SK-N-SH treated with all-trans-retinoic acid at 6 μM for 48 hours (cell line): ENCODE measurements at regions not wholly inside any gene's neighbourhood (a gene's known extent, or its start where the extent isn't known, plus 50 kb on each side); places are given as distances from the start of the nearest gene placed in this dataset.

Source experiments
- ATAC-seq: fragments of 200-7000 bp; cut with Tn5 transposase; 3 replicates; pipeline ENCODE4 v1.9.1; 2020; ENCODE audit warnings: mild to moderate bottlenecking, moderate library complexity
- ARNTL ChIP-seq: fragments of 450-650 bp; formaldehyde crosslinking; IDR thresholded peaks from 2 replicates; pipeline ENCODE4 v1.5.0; 2020; ENCODE audit warnings: low read depth, mild to moderate bottlenecking, moderate library complexity, borderline replicate concordance
- BACH2 ChIP-seq: fragments of 250-450 bp; sonication (Bioruptor Pico); IDR thresholded peaks from 2 replicates; pipeline ENCODE4 v1.9.0; 2021; ENCODE audit warnings: mild to moderate bottlenecking, borderline replicate concordance
- CREB5 ChIP-seq: fragments of 250-450 bp; sonication (Bioruptor Pico); IDR thresholded peaks from 2 replicates; pipeline ENCODE4 v1.5.1; 2020; ENCODE audit warnings: low read depth, mild to moderate bottlenecking, moderate library complexity
- CSDC2 ChIP-seq: fragments of 250-450 bp; sonication (Bioruptor Pico); IDR thresholded peaks from 2 replicates; pipeline ENCODE4 v1.5.0; 2020; ENCODE audit warnings: mild to moderate bottlenecking, moderate library complexity
- CSRNP3 ChIP-seq: fragments of 250-450 bp; sonication (Bioruptor Pico); IDR thresholded peaks from 2 replicates; pipeline ENCODE4 v1.5.1; 2021; ENCODE audit warnings: mild to moderate bottlenecking, moderate library complexity
- GLIS3 ChIP-seq: fragments of 250-450 bp; sonication (Bioruptor Pico); IDR thresholded peaks from 2 replicates; pipeline ENCODE4 v1.5.0; 2020; ENCODE audit warnings: mild to moderate bottlenecking, moderate library complexity
- ISL1 ChIP-seq: fragments of 250-450 bp; sonication (Bioruptor Pico); IDR thresholded peaks from 2 replicates; pipeline ENCODE4 v2.1.2; 2022; ENCODE audit warnings: mild to moderate bottlenecking, moderate library complexity
- PATZ1 ChIP-seq: fragments of 250-450 bp; sonication (Bioruptor Pico); IDR thresholded peaks from 2 replicates; pipeline ENCODE4 v1.8.0; 2020; ENCODE audit warnings: mild to moderate bottlenecking, moderate library complexity, borderline replicate concordance
- POU6F1 ChIP-seq: fragments of 250-450 bp; sonication (Bioruptor Pico); IDR thresholded peaks from 2 replicates; pipeline ENCODE4 v1.8.0; 2021; ENCODE audit warnings: low read depth, mild to moderate bottlenecking, moderate library complexity, borderline replicate concordance
- PPARA ChIP-seq: fragments of 250-450 bp; sonication (Bioruptor Pico); IDR thresholded peaks from 2 replicates; pipeline ENCODE4 v1.5.0; 2020; ENCODE audit warnings: mild to moderate bottlenecking, borderline replicate concordance
- RARB ChIP-seq: fragments of 250-450 bp; sonication (Bioruptor Pico); IDR thresholded peaks from 2 replicates; pipeline ENCODE4 v1.8.0; 2021; ENCODE audit warnings: mild to moderate bottlenecking, moderate library complexity
- SNAI2 ChIP-seq: fragments of 250-450 bp; sonication (Bioruptor Pico); IDR thresholded peaks from 2 replicates; pipeline ENCODE4 v1.5.0; 2020; ENCODE audit warnings: mild to moderate bottlenecking, moderate library complexity
- TSHZ2 ChIP-seq: fragments of 250-450 bp; sonication (Bioruptor Pico); IDR thresholded peaks from 2 replicates; pipeline ENCODE4 v1.5.0; 2020; ENCODE audit warnings: mild to moderate bottlenecking, moderate library complexity
- ZC3H10 ChIP-seq: fragments of 250-450 bp; sonication (Bioruptor Pico); IDR thresholded peaks from 2 replicates; pipeline ENCODE4 v1.5.1; 2021; ENCODE audit warnings: mild to moderate bottlenecking, moderate library complexity
- ZFP3 ChIP-seq: fragments of 250-450 bp; sonication (Bioruptor Pico); IDR thresholded peaks from 2 replicates; pipeline ENCODE4 v1.5.0; 2020; ENCODE audit warnings: mild to moderate bottlenecking, moderate library complexity
- ZFP30 ChIP-seq: fragments of 450-650 bp; formaldehyde crosslinking; IDR thresholded peaks from 2 replicates; pipeline ENCODE4 v1.5.0; 2022; ENCODE audit warnings: mild to moderate bottlenecking, moderate library complexity
- ZNF8 ChIP-seq: fragments of 450-650 bp; formaldehyde crosslinking; IDR thresholded peaks from 2 replicates; pipeline ENCODE4 v1.5.0; 2020; ENCODE audit warnings: mild to moderate bottlenecking, moderate library complexity

GRCh38 chr3:31025541-31025940 lies 131.1 kb upstream of the GADL1 start:
- no peak for ATAC-seq
- no peak for TF ChIP-seq CSDC2 (CRISPR knock-in tag)
- no peak for TF ChIP-seq SNAI2
- no peak for TF ChIP-seq GLIS3 (CRISPR knock-in tag)
- TF ChIP-seq ZC3H10 (CRISPR knock-in tag) = no peak
- no peak for TF ChIP-seq ISL1 (CRISPR knock-in tag)
- TF ChIP-seq POU6F1 (CRISPR knock-in tag) = no peak
- no peak for TF ChIP-seq ZFP30
- TF ChIP-seq PPARA (CRISPR knock-in tag) = no peak
- TF ChIP-seq CSRNP3 = no peak
- no peak for TF ChIP-seq CREB5

GRCh38 chr3:31027191-31027761 lies 132.8 kb upstream of the GADL1 start:
- TF ChIP-seq PATZ1 (CRISPR knock-in tag) = no peak
- no peak for TF ChIP-seq ZFP30
- no peak for TF ChIP-seq CSRNP3
- no peak for TF ChIP-seq BACH2 (CRISPR knock-in tag)
- TF ChIP-seq ZFP3 (CRISPR knock-in tag) = no peak
- no peak for TF ChIP-seq GLIS3 (CRISPR knock-in tag)
- no peak for TF ChIP-seq POU6F1 (CRISPR knock-in tag)
- no peak for TF ChIP-seq ZC3H10 (CRISPR knock-in tag)
- no peak for TF ChIP-seq TSHZ2 (CRISPR knock-in tag)
- no peak for TF ChIP-seq RARB (CRISPR knock-in tag)
- no peak for TF ChIP-seq ZNF8 (CRISPR knock-in tag)
- no peak for TF ChIP-seq CREB5
- TF ChIP-seq CSDC2 (CRISPR knock-in tag) = no peak
- no peak for TF ChIP-seq SNAI2
- no peak for TF ChIP-seq ARNTL
- no peak for ATAC-seq
